Left renal pelvis (tissue), 4 donors: ENCODE measurements at regions not wholly inside any gene's neighbourhood (a gene's known extent, or its start where the extent isn't known, plus 50 kb on each side); places are given as distances from the start of the nearest gene placed in this dataset.
A peak's percentile ranks its signal among the peaks of the same experiment; 100 is the strongest.
"Not testable (repeated sequence)": the region's sequence is repeated elsewhere in the genome, so short reads cannot be mapped to it uniquely, and the experiment has no call there.

Source experiments
- DNase-seq, 4 donors: peaks; one replicate each; pipeline ENCODE4 v3.0.0-alpha.2; 2013; ENCODE audit warnings: low read depth in 4 of 4, low spot score in 3 of 4

GRCh38 chr10:62689712-62690111 is 114.8 kb upstream of the ADO start:
- no peak for DNase-seq

GRCh38 chr10:62690703-62691102 is 113.8 kb upstream of the ADO start:
- no peak for DNase-seq

- DNase-seq: no peak
Observed at GRCh38 chr10:62691336-62691735, 113.2 kb upstream of the ADO start.

GRCh38 chr10:62692085-62692484 is 112.4 kb upstream of the ADO start:
- DNase-seq: peak in 1 of 4 donors; percentile 35

- no peak for DNase-seq
Observed at GRCh38 chr10:62693306-62693705, 111.2 kb upstream of the ADO start.

GRCh38 chr10:62694537-62695126 is 109.9 kb upstream of the ADO start:
- DNase-seq: no peak

- DNase-seq: no peak
Observed at GRCh38 chr10:62696798-62697197, 107.7 kb upstream of the ADO start.

- no peak for DNase-seq
Observed at GRCh38 chr10:62699148-62699547, 105.4 kb upstream of the ADO start.

GRCh38 chr10:62704121-62704520 is 100.4 kb upstream of the ADO start:
- not testable (repeated sequence) for DNase-seq

- no peak for DNase-seq
Observed at GRCh38 chr10:62705789-62706188, 98.7 kb upstream of the ADO start.

GRCh38 chr10:62707810-62708209 is 96.7 kb upstream of the ADO start:
- no peak for DNase-seq

GRCh38 chr10:62708569-62708968 is 96.0 kb upstream of the ADO start:
- DNase-seq: no peak

GRCh38 chr10:62709200-62709599 is 95.3 kb upstream of the ADO start:
- no peak for DNase-seq

- DNase-seq: no peak
Observed at GRCh38 chr10:62710182-62710581, 94.3 kb upstream of the ADO start.

- no peak for DNase-seq
Observed at GRCh38 chr10:62715383-62715782, 89.1 kb upstream of the ADO start.

- no peak for DNase-seq
Observed at GRCh38 chr10:62718585-62718984, 85.9 kb upstream of the ADO start.

- DNase-seq: no peak
Observed at GRCh38 chr10:62719061-62719460, 85.5 kb upstream of the ADO start.

- no peak for DNase-seq
Observed at GRCh38 chr10:62721687-62722086, 82.8 kb upstream of the ADO start.

GRCh38 chr10:62723375-62723774 is 81.1 kb upstream of the ADO start:
- no peak for DNase-seq

- no peak for DNase-seq
Observed at GRCh38 chr10:62724465-62724864, 80.1 kb upstream of the ADO start.

- DNase-seq: no peak
Observed at GRCh38 chr10:62726142-62726541, 78.4 kb upstream of the ADO start.

GRCh38 chr10:62726638-62727037 is 77.9 kb upstream of the ADO start:
- DNase-seq: no peak

GRCh38 chr10:62727934-62728333 is 76.6 kb upstream of the ADO start:
- no peak for DNase-seq
